ENCODE measurements at regions not wholly inside any gene's neighbourhood (a gene's known extent, or its start where the extent isn't known, plus 50 kb on each side); places are given as distances from the start of the nearest gene placed in this dataset.

DNA sequence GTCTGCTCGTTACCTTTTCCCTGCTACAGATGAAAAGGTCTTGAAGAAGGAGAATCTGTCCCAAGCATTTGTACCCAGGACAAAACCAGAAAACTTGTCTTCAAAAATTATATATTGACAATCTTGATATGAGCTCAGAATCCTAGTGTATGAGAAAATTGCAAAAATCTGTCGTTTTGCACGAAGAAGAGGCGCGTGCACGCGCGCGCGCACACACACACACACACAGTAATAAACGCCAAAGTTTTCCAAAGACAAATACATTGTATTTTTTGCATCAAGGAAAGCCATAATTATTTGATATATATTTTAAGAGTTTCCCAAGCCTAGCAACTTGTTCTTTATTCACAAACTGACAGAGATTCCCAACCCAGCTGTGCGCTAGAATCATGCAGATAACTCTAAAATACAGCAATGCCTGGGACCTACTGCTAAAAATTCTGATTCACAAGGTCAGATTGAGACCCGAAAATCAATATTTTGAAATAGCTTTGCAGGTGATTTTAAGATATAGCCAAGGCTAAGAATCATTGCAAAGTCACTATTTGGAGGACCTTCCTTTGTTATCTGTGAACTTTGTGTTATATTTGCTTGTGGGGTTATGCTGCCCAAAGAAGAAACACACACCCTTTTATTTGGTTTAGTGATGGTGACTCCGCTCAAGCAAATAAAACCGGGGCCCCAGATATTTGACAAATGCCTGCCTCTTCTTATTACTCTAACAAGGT lies 1287.7 kb upstream of the CDH6 start:
- TF ChIP-seq, protein P1, sequence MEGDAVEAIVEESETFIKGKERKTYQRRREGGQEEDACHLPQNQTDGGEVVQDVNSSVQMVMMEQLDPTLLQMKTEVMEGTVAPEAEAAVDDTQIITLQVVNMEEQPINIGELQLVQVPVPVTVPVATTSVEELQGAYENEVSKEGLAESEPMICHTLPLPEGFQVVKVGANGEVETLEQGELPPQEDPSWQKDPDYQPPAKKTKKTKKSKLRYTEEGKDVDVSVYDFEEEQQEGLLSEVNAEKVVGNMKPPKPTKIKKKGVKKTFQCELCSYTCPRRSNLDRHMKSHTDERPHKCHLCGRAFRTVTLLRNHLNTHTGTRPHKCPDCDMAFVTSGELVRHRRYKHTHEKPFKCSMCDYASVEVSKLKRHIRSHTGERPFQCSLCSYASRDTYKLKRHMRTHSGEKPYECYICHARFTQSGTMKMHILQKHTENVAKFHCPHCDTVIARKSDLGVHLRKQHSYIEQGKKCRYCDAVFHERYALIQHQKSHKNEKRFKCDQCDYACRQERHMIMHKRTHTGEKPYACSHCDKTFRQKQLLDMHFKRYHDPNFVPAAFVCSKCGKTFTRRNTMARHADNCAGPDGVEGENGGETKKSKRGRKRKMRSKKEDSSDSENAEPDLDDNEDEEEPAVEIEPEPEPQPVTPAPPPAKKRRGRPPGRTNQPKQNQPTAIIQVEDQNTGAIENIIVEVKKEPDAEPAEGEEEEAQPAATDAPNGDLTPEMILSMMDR (IDR thresholded peaks at IDR 0.05): no peak
- TF ChIP-seq POLR2A (IDR thresholded peaks at IDR 0.05): no peak
- 60 to 72% methylated on average over 15 of the region's 15 CpGs for WGBS, 2 donors
- no peaks in the 10 kb centered on the region for H3K27me3 ChIP-seq
- no peaks in the 10 kb centered on the region for H3K4me1 ChIP-seq
- no peaks in the 10 kb centered on the region for H3K36me3 ChIP-seq (ENCODE audit: low read depth, missing control alignments)
- H3K4me3 ChIP-seq: no peak overlapping the region
- no peak overlapping the region for H3K27ac ChIP-seq
- no peak for DNase-seq
- no peaks in the 10 kb centered on the region for H3K9me3 ChIP-seq
- intact Hi-C loops (cut with DNase I; ENCODE audit: low total_unique reads): no loop called here

DNA sequence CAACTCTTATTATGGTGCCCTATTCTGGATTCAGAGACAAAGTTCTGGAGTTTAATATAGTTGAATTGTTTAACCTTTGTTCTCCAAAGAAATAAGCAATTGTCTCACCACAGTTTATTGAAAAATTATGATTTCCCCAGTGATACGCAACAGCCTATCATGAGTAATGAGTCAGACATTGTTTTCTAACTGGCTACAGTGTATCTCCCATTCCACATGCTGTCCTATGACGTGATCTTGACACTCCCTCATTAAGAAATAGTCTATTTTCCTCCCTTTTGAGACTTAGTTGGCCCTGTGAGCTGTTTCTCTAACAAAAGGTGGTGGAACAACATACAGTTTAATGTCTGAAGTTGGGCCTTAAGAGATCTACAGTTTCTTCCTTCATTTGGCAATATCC lies 1290.6 kb upstream of the CDH6 start:
- H3K27ac ChIP-seq: no peak overlapping the region
- intact Hi-C loops (cut with DNase I; ENCODE audit: low total_unique reads): no loop called here
- no peaks in the 10 kb centered on the region for H3K9me3 ChIP-seq
- no peaks in the 10 kb centered on the region for H3K36me3 ChIP-seq (ENCODE audit: low read depth, missing control alignments)
- TF ChIP-seq, protein P1 (IDR thresholded peaks at IDR 0.05): no peak
- TF ChIP-seq POLR2A (IDR thresholded peaks at IDR 0.05): no peak
- H3K4me1 ChIP-seq: no peaks in the 10 kb centered on the region
- 62 to 81% methylated on average over 2 of the region's 2 CpGs for WGBS, 2 donors
- no peak for DNase-seq
- H3K27me3 ChIP-seq: no peaks in the 10 kb centered on the region
- H3K4me3 ChIP-seq: no peak overlapping the region

DNA sequence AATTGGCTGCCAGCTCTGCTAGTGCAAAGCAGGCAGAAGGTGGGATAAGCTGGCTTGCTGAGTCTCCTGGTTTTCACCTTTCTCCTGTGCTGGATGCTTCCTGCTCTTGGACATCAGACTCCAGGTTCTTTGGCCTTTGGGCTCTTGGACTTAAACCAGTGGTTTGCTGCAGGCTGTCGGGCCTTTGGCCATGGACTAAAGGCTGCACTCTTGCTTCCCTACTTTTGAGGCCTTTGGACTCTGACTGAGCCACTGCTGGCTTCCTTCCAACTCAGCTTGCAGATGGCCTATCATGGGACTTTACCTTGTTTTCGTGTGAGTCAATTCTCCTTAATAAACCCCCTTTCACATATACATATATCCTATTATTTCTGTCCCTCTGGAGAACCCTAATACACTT lies 1293.9 kb upstream of the CDH6 start:
- WGBS, 2 donors: 75 to 83% methylated on average over 2 of the region's 2 CpGs

DNA sequence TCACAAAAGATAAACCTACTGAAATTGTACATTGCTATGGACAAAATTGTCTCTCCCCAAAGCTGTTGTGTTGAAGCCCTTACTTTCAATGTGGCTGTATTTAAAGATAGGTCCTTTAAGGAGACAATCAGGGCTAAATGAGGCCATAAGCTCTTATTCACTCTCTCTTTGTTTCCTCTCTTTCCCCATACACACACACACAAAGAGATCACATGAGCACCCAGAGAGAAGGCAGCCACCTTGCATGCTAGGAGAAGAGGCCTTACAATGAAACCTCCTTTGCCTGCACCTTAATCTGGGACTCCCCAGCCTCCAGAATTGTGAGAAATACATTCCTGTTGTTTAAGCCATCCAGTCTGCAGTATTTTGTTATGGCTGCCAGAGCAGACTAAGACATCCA lies 1295.6 kb upstream of the CDH6 start:
- H3K4me3 ChIP-seq: no peak overlapping the region
- H3K36me3 ChIP-seq (ENCODE audit: low read depth, missing control alignments): no peaks in the 10 kb centered on the region
- no peak for DNase-seq
- no peaks in the 10 kb centered on the region for H3K4me1 ChIP-seq
- H3K27ac ChIP-seq: no peak overlapping the region
- H3K9me3 ChIP-seq: no peaks in the 10 kb centered on the region
- TF ChIP-seq, protein P1 (IDR thresholded peaks at IDR 0.05): no peak
- TF ChIP-seq POLR2A (IDR thresholded peaks at IDR 0.05): no peak
- intact Hi-C loops (cut with DNase I; ENCODE audit: low total_unique reads): no loop called here
- no peaks in the 10 kb centered on the region for H3K27me3 ChIP-seq

More for the DNA sequence above, 1293.9 kb upstream of the CDH6 start:
- DNase-seq: no peak
- no peaks in the 10 kb centered on the region for H3K36me3 ChIP-seq (ENCODE audit: low read depth, missing control alignments)
- no peaks in the 10 kb centered on the region for H3K4me1 ChIP-seq
- no peak overlapping the region for H3K27ac ChIP-seq
- no peaks in the 10 kb centered on the region for H3K27me3 ChIP-seq
- no peaks in the 10 kb centered on the region for H3K9me3 ChIP-seq
- H3K4me3 ChIP-seq: no peak overlapping the region
- TF ChIP-seq, protein P1 (IDR thresholded peaks at IDR 0.05): no peak
- no peak for TF ChIP-seq POLR2A (IDR thresholded peaks at IDR 0.05)
- intact Hi-C loops (cut with DNase I; ENCODE audit: low total_unique reads): no loop called here

DNA sequence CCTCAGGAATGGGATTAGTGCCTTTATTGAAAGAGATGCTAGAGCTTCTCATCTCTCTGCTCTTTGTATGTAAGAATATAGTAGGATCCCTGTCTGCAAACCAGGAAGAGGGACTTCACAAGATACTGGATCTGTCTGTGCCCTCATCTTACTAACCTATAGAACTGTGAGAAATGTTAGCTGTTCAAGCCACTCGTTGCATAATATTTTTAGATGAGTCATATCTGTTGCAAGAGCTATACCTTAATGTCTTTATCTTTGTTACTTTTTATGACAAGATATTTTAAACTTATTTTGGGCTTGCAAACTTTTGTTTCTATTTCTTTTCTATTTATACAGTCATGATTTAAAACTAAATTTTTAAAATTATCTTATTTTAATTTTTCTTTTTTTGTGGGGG lies 1296.8 kb upstream of the CDH6 start:
- Histone ChIP-seq H3K27ac (no peak overlapping the region), H3K4me3 (no peak overlapping the region), H3K27me3 (no peaks in the 10 kb centered on the region), H3K4me1 (no peaks in the 10 kb centered on the region), H3K36me3 (ENCODE audit: low read depth, missing control alignments) (no peaks in the 10 kb centered on the region), H3K9me3 (no peaks in the 10 kb centered on the region)
- no peak for DNase-seq
- 86 to 89% methylated on average over 1 of the region's 1 CpG for WGBS, 2 donors
- no peak for TF ChIP-seq POLR2A (IDR thresholded peaks at IDR 0.05)
- TF ChIP-seq, protein P1 (IDR thresholded peaks at IDR 0.05): no peak
- intact Hi-C loops (cut with DNase I; ENCODE audit: low total_unique reads): no loop called here

Data from testis (tissue), 2 donors.